ENCODE measurements at regions not wholly inside any gene's neighbourhood (a gene's known extent, or its start where the extent isn't known, plus 50 kb on each side); places are given as distances from the start of the nearest gene placed in this dataset.

- Histone ChIP-seq H3K4me3 (ENCODE audit: insufficient read depth, low read length) (no peak overlapping the region), H3K27ac (ENCODE audit: low read depth, low read length) (no peak overlapping the region), H2AFZ (ENCODE audit: low read length) (no peak overlapping the region), H3K27me3 (ENCODE audit: insufficient read depth, low read length) (no peaks in the 10 kb centered on the region), H3K4me2 (ENCODE audit: insufficient read depth, low read length) (no peak overlapping the region), H3K4me1 (ENCODE audit: insufficient read depth, low read length) (no peaks in the 10 kb centered on the region), H3K36me3 (ENCODE audit: insufficient read depth, low read length) (no peaks in the 10 kb centered on the region), H3K79me2 (ENCODE audit: insufficient read depth, low read length) (no peaks in the 10 kb centered on the region), H3K9me3 (ENCODE audit: low read depth, low read length) (no peaks in the 10 kb centered on the region), H4K20me1 (ENCODE audit: insufficient read depth, low read length) (no peaks in the 10 kb centered on the region)
- peak; percentile 31 for TF ChIP-seq CTCF (IDR thresholded peaks at IDR 0.05; ENCODE audit: extremely low read depth, low read depth, low read length)
- no peak for DNase-seq (ENCODE audit: insufficient read length, low spot score, missing footprints)
Measured at GRCh38 chr3:162799910-162800309, 1303.3 kb downstream of the OTOL1 start.

GRCh38 chr3:162802228-162802965, 1305.8 kb downstream of the OTOL1 start:
- Histone ChIP-seq H3K4me2 (ENCODE audit: insufficient read depth, low read length) (no peak overlapping the region), H2AFZ (ENCODE audit: low read length) (no peak overlapping the region), H3K27me3 (ENCODE audit: insufficient read depth, low read length) (no peaks in the 10 kb centered on the region), H3K9me3 (ENCODE audit: low read depth, low read length) (no peaks in the 10 kb centered on the region), H4K20me1 (ENCODE audit: insufficient read depth, low read length) (no peaks in the 10 kb centered on the region), H3K27ac (ENCODE audit: low read depth, low read length) (no peak overlapping the region), H3K4me3 (ENCODE audit: insufficient read depth, low read length) (no peak overlapping the region), H3K79me2 (ENCODE audit: insufficient read depth, low read length) (no peaks in the 10 kb centered on the region), H3K4me1 (ENCODE audit: insufficient read depth, low read length) (no peaks in the 10 kb centered on the region), H3K36me3 (ENCODE audit: insufficient read depth, low read length) (no peaks in the 10 kb centered on the region)
- no peak for TF ChIP-seq CTCF (IDR thresholded peaks at IDR 0.05; ENCODE audit: extremely low read depth, low read depth, low read length)
- no peak for DNase-seq (ENCODE audit: insufficient read length, low spot score, missing footprints)

DNA sequence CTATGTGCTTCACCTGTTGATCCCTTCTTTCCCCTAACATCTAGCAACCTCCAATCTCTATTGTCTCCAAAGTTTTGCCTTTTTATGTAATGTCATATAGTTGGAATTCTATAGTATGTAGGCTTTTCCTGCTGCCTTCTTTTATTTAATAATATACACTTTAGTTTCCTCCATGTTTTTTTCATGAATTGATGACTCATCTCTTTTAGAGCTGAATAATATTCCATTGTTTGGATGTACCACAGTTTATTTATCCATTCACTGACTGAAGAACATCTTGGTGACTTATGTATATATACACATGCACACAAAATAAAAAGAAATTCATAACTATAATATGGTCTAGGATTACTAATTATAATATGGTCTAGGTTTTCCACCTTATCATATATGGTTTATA, 1314.2 kb downstream of the OTOL1 start:
- no peak for TF ChIP-seq CTCF (IDR thresholded peaks at IDR 0.05; ENCODE audit: extremely low read depth, low read depth, low read length)
- no peaks in the 10 kb centered on the region for H3K79me2 ChIP-seq (ENCODE audit: insufficient read depth, low read length)
- H3K27ac ChIP-seq (ENCODE audit: low read depth, low read length): no peak overlapping the region
- H3K4me2 ChIP-seq (ENCODE audit: insufficient read depth, low read length): no peak overlapping the region
- no peak overlapping the region for H2AFZ ChIP-seq (ENCODE audit: low read length)
- no peak overlapping the region for H3K4me3 ChIP-seq (ENCODE audit: insufficient read depth, low read length)
- no peaks in the 10 kb centered on the region for H3K27me3 ChIP-seq (ENCODE audit: insufficient read depth, low read length)
- H3K4me1 ChIP-seq (ENCODE audit: insufficient read depth, low read length): no peaks in the 10 kb centered on the region
- H3K9me3 ChIP-seq (ENCODE audit: low read depth, low read length): no peaks in the 10 kb centered on the region
- H4K20me1 ChIP-seq (ENCODE audit: insufficient read depth, low read length): no peaks in the 10 kb centered on the region
- no peaks in the 10 kb centered on the region for H3K36me3 ChIP-seq (ENCODE audit: insufficient read depth, low read length)
- no peak for DNase-seq (ENCODE audit: insufficient read length, low spot score, missing footprints)

DNA sequence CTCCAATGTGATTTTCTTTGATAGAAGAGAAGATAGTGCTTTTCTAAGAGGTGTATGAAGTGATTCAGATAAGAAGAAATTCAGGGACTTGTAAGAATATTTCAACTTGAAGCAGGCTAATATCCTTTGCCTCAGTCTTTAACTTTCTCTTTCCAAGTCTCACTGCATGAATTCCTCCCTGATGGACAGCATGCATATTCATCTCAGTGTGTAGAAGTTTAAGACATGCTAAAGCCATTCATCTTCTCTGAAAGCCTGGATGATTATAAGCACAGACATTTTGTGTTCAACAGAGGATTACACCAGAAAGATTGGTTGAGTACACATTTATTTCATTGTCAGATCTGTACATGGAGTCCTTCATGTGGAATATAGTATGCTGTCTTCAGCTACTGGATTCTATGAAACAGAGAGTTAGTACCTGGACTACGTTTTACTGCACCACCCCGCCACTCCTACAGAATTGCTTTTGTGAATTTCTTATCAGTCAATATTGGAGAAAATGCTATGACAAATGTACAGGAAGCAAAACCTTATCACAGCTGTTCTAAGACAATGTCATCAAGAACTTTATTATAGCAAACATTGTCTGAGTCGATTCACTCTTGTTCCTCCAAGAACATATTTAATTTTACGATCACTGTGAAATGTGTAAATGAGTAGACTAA, 1346.1 kb downstream of the OTOL1 start:
- no peak overlapping the region for H2AFZ ChIP-seq (ENCODE audit: low read length)
- no peaks in the 10 kb centered on the region for H3K4me1 ChIP-seq (ENCODE audit: insufficient read depth, low read length)
- H3K27ac ChIP-seq (ENCODE audit: low read depth, low read length): no peak overlapping the region
- no peak overlapping the region for H3K4me2 ChIP-seq (ENCODE audit: insufficient read depth, low read length)
- H3K4me3 ChIP-seq (ENCODE audit: insufficient read depth, low read length): no peak overlapping the region
- no peak for DNase-seq (ENCODE audit: insufficient read length, low spot score, missing footprints)
- H3K9me3 ChIP-seq (ENCODE audit: low read depth, low read length): no peaks in the 10 kb centered on the region
- H3K36me3 ChIP-seq (ENCODE audit: insufficient read depth, low read length): no peaks in the 10 kb centered on the region
- no peaks in the 10 kb centered on the region for H3K79me2 ChIP-seq (ENCODE audit: insufficient read depth, low read length)
- TF ChIP-seq CTCF (IDR thresholded peaks at IDR 0.05; ENCODE audit: extremely low read depth, low read depth, low read length): no peak
- H3K27me3 ChIP-seq (ENCODE audit: insufficient read depth, low read length): no peaks in the 10 kb centered on the region
- no peaks in the 10 kb centered on the region for H4K20me1 ChIP-seq (ENCODE audit: insufficient read depth, low read length)

All from osteoblast (primary cell).